PC-3 (cell line): ENCODE measurements at regions not wholly inside any gene's neighbourhood (a gene's known extent, or its start where the extent isn't known, plus 50 kb on each side); places are given as distances from the start of the nearest gene placed in this dataset.

Experiments used
- ATAC-seq: fragments of 200-7000 bp; cut with Tn5 transposase; 2 replicates; pipeline ENCODE4 v1.9.1; 2020; ENCODE audit warnings: mild to moderate bottlenecking, moderate library complexity
- BruUV-seq: library from RNA; stranded (reverse); fragments of 400-500 nt; replicated peaks from 2 replicates; lab custom pipeline; 2021; lab: Mats Ljungman, UMichigan
- CTCF ChIA-PET: fragments of 300-600 bp; sonication (Branson Sonifier 250); formaldehyde crosslinking; loops from one replicate; lab custom pipeline; 2022; ENCODE audit warnings: antibody characterized with exemption; lab: Charles Lee
- POLR2A ChIA-PET: fragments of 300-600 bp; sonication (Branson Sonifier 250); formaldehyde crosslinking; loops from one replicate; lab custom pipeline; 2022; ENCODE audit warnings: antibody characterized with exemption; ENCODE audit not compliant: unreplicated experiment; lab: Charles Lee
- DNase-seq: peaks from one replicate; pipeline ENCODE4 v3.0.0-alpha.2; 2015
- H2AFZ ChIP-seq: fragments of 300-600 bp; sonication (generic); 2 replicates; pipeline ENCODE4 v1.6.0; 2016; ENCODE audit warnings: antibody characterized with exemption, low read length
- H3F3A ChIP-seq: fragments of 300-600 bp; sonication (generic); one replicate; pipeline ENCODE4 v1.6.0; 2017; ENCODE audit warnings: antibody characterized with exemption, low read length, control low read depth, mild to moderate bottlenecking; ENCODE audit not compliant: unreplicated experiment
- H3K27ac ChIP-seq: fragments of 300-600 bp; sonication (generic); 2 replicates; pipeline ENCODE4 v1.5.1; 2016; ENCODE audit warnings: mild to moderate bottlenecking, low read length
- H3K27me3 ChIP-seq: fragments of 300-600 bp; sonication (generic); 2 replicates; pipeline ENCODE4 v1.6.1; 2016; ENCODE audit warnings: low read length, mixed read lengths
- H3K36me3 ChIP-seq: fragments of 300-600 bp; sonication (generic); 2 replicates; pipeline ENCODE4 v1.6.1; 2016; ENCODE audit warnings: low read depth, mixed run types, low read length, mixed read lengths
- H3K4me1 ChIP-seq: fragments of 300-600 bp; sonication (generic); 2 replicates; pipeline ENCODE4 v1.5.1; 2016; ENCODE audit warnings: low read length; ENCODE audit not compliant: insufficient read depth
- H3K4me2 ChIP-seq: fragments of 300-600 bp; sonication (generic); 2 replicates; pipeline ENCODE4 v1.6.0; 2016; ENCODE audit warnings: low read length
- H3K4me3 ChIP-seq: fragments of 300-600 bp; sonication (generic); 2 replicates; pipeline ENCODE4 v1.5.1; 2016; ENCODE audit warnings: mild to moderate bottlenecking, low read length, mixed read lengths
- H3K79me2 ChIP-seq: fragments of 300-600 bp; sonication (generic); 2 replicates; pipeline ENCODE4 v1.6.1; 2017; ENCODE audit warnings: low read length, mixed read lengths
- H3K9ac ChIP-seq: fragments of 300-600 bp; sonication (generic); 2 replicates; pipeline ENCODE4 v1.6.0; 2016; ENCODE audit warnings: mild to moderate bottlenecking, low read length
- H3K9me2 ChIP-seq: fragments of 300-600 bp; sonication (generic); replicated peaks from 2 replicates; pipeline ENCODE4 v1.6.1; 2016; ENCODE audit warnings: mixed run types, low read length, mixed read lengths
- H3K9me3 ChIP-seq: fragments of 300-600 bp; sonication (generic); 2 replicates; pipeline ENCODE4 v1.6.1; 2016; ENCODE audit warnings: low read length, mixed read lengths
- H4K20me1 ChIP-seq: fragments of 300-600 bp; sonication (generic); 2 replicates; pipeline ENCODE4 v1.6.1; 2016; ENCODE audit warnings: low read length, mixed read lengths
- CTCF ChIP-seq: fragments of 300-600 bp; sonication (generic); conservative IDR thresholded peaks from 2 replicates; pipeline ENCODE4 v1.5.1; 2017; ENCODE audit warnings: antibody characterized with exemption, low read depth, mild to moderate bottlenecking, low read length
- EZH2 ChIP-seq: fragments of 300-600 bp; sonication (generic); IDR thresholded peaks from one replicate; pipeline ENCODE4 v1.6.1; 2017; ENCODE audit warnings: antibody characterized with exemption, mild to moderate bottlenecking, low read length; ENCODE audit not compliant: unreplicated experiment
- EZH2phosphoT487 ChIP-seq: fragments of 300-600 bp; sonication (generic); IDR thresholded peaks from 2 replicates; pipeline ENCODE4 v1.6.1; 2018; ENCODE audit warnings: mild to moderate bottlenecking, antibody characterized with exemption, low read length, borderline replicate concordance
- intact Hi-C: fragments of 100-400 bp; cut with micrococcal nuclease; formaldehyde crosslinking; loops from 2 replicates; pipeline ENCODE4 v1.9.0; 2023

GRCh38 chr2:172252154-172252553 is 149.5 kb upstream of the DLX2 start:
- Histone ChIP-seq H3K9me3 (no peaks in the 10 kb centered on the region), H3F3A (peaks cover 26% of the 10 kb centered on the region), H3K4me2 (peak overlapping the region; percentile 64), H3K9ac (peak overlapping the region; percentile 33), H3K4me1 (peaks cover 68% of the 10 kb centered on the region), H3K9me2 (no peaks in the 10 kb centered on the region), H3K27me3 (no peaks in the 10 kb centered on the region), H4K20me1 (no peaks in the 10 kb centered on the region), H3K79me2 (no peaks in the 10 kb centered on the region), H3K36me3 (no peaks in the 10 kb centered on the region), H3K27ac (peak overlapping the region; percentile 90), H3K4me3 (no peak overlapping the region), H2AFZ (no peak overlapping the region)
- no TSS peak for BruUV-seq
- no peak for TF ChIP-seq CTCF
- TF ChIP-seq EZH2 = no peak
- TF ChIP-seq EZH2phosphoT487 = no peak
- DNase-seq (no peak), ATAC-seq (no peak)
- CTCF ChIA-PET = interaction anchor here (0.7 kb wide), 1 partner anchor 210 kb away, joined by 3 read pairs; no protein-coding TSS in a partner anchor
- intact Hi-C loops = loop anchor here (2.0 to 5.0 kb wide), 3 partner anchors 89 to 190 kb away; no protein-coding TSS in a partner anchor
- POLR2A ChIA-PET = interaction anchor here (0.6 kb wide), 1 partner anchor 54 kb away, joined by 3 read pairs; no protein-coding TSS in a partner anchor

GRCh38 chr2:172253190-172254052 is 150.7 kb upstream of the DLX2 start:
- intact Hi-C loops = loop anchor here (1.0 to 5.0 kb wide), 4 partner anchors 87 to 212 kb away; no protein-coding TSS in a partner anchor
- Histone ChIP-seq H3K4me3 (no peak overlapping the region), H3K9me2 (no peaks in the 10 kb centered on the region), H3K4me2 (peak overlapping the region; percentile 64), H3K79me2 (no peaks in the 10 kb centered on the region), H3K9ac (peak overlapping the region; percentile 25; the same call in 1 of the 2 replicates), H3K27me3 (no peaks in the 10 kb centered on the region), H2AFZ (no peak overlapping the region), H3K9me3 (no peaks in the 10 kb centered on the region), H4K20me1 (no peaks in the 10 kb centered on the region), H3K4me1 (peaks cover 55% of the 10 kb centered on the region), H3K27ac (peak overlapping the region; percentile 90), H3K36me3 (no peaks in the 10 kb centered on the region), H3F3A (peaks cover 17% of the 10 kb centered on the region)
- ChIA-PET CTCF (no interaction called here), POLR2A (interaction anchor here (0.5 kb wide), 2 partner anchors 189 to 210 kb away, joined by 3 read pairs; no protein-coding TSS in a partner anchor)
- DNase-seq (peak; percentile 98), ATAC-seq (peak; percentile 60)
- no peak for TF ChIP-seq CTCF
- no peak for TF ChIP-seq EZH2phosphoT487
- no peak for TF ChIP-seq EZH2
- no TSS peak for BruUV-seq

GRCh38 chr2:172256886-172257285 is 154.2 kb upstream of the DLX2 start:
- POLR2A ChIA-PET = no interaction called here
- H3K27ac ChIP-seq = no peak overlapping the region
- H3F3A ChIP-seq = peaks cover 7% of the 10 kb centered on the region
- no peaks in the 10 kb centered on the region for H3K27me3 ChIP-seq
- no peaks in the 10 kb centered on the region for H3K36me3 ChIP-seq
- BruUV-seq = no TSS peak
- CTCF ChIA-PET = no interaction called here
- H3K79me2 ChIP-seq = no peaks in the 10 kb centered on the region
- no peak overlapping the region for H3K9ac ChIP-seq
- intact Hi-C loops = no loop called here
- no peak overlapping the region for H3K4me3 ChIP-seq
- DNase-seq = no peak
- no peaks in the 10 kb centered on the region for H3K9me3 ChIP-seq
- H3K4me1 ChIP-seq = peaks cover 30% of the 10 kb centered on the region
- TF ChIP-seq EZH2 = no peak
- ATAC-seq = no peak
- H4K20me1 ChIP-seq = no peaks in the 10 kb centered on the region
- H3K4me2 ChIP-seq = no peak overlapping the region
- no peaks in the 10 kb centered on the region for H3K9me2 ChIP-seq
- no peak overlapping the region for H2AFZ ChIP-seq
